Peyer's patch (tissue), 4 donors: ENCODE measurements at regions not wholly inside any gene's neighbourhood (a gene's known extent, or its start where the extent isn't known, plus 50 kb on each side); places are given as distances from the start of the nearest gene placed in this dataset.
"Not testable (repeated sequence)": the region's sequence is repeated elsewhere in the genome, so short reads cannot be mapped to it uniquely, and the experiment has no call there.

Source experiments
- DNase-seq, 3 donors: peaks; one replicate each; pipeline ENCODE4 v3.0.0-alpha.2; 2017 to 2019
- H3K27ac ChIP-seq, 4 donors: fragments of 200-600 bp; sonication (generic); one replicate each; pipeline ENCODE4 v1.5.1; 2016 to 2019
- H3K27me3 ChIP-seq, 2 donors: fragments of 200-600 bp; sonication (generic); one replicate each; pipeline ENCODE4 v1.5.1; 2019
- H3K36me3 ChIP-seq, 3 donors: fragments of 200-600 bp; sonication (generic); one replicate each; pipeline ENCODE4 v1.5.1; 2016 to 2019
- H3K4me1 ChIP-seq, 4 donors: fragments of 200-600 bp; sonication (generic); one replicate each; pipeline ENCODE4 v1.5.1; 2016 to 2019
- H3K4me3 ChIP-seq, 4 donors: fragments of 200-600 bp; sonication (generic); 1 replicate in 3 of 4; 2 replicates in 1 of 4; pipeline ENCODE4 v1.5.1; 2016 to 2019; ENCODE audit warnings: mild to moderate bottlenecking in 1 of 4
- H3K9me3 ChIP-seq, 4 donors: fragments of 200-600 bp; sonication (generic); one replicate each; pipeline ENCODE4 v1.5.1; 2016 to 2019; ENCODE audit warnings: mild to moderate bottlenecking in 1 of 4
- POLR2A ChIP-seq, 2 donors: fragments of 450-650 bp; IDR thresholded peaks; one replicate each; pipeline ENCODE4 v1.5.1; 2017; ENCODE audit warnings: antibody characterized with exemption in 2 of 2, mild to moderate bottlenecking in 2 of 2, moderate library complexity in 2 of 2
- TF ChIP-seq, protein P1 (sequence below), 6 experiments: fragments of 450-650 bp in 4 of 6; fragments of 200-600 bp in 2 of 6; sonication (generic) in 1 of 6; IDR thresholded peaks; one replicate each; pipeline ENCODE4 v1.5.1; 2017 to 2019; ENCODE audit warnings: antibody characterized with exemption in 6 of 6, mild to moderate bottlenecking in 3 of 6, moderate library complexity in 1 of 6

DNA sequence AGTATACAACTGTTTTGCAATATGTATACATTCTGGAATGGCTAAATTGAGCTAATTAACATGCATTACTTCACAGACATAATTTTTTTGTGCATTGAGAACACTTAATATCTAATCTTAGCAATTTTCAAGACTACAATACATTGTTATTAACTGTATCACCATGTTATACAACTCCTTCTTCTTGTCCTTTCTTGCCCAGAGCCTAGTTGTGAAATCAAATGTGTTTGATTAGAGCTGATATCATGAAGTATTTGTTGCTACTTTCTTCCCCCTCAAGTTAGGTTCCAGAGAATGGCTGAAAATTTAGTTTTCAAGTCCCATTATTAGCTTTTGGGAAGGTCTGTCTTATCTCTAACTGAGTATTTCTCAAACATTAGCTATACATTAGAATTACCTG is 607.8 kb downstream of the PSAT1 start:
- Histone ChIP-seq H3K9me3 (no peaks in the 10 kb centered on the region), H3K27me3 (no peaks in the 10 kb centered on the region), H3K27ac (no peak overlapping the region), H3K4me1 (no peaks in the 10 kb centered on the region), H3K4me3 (no peak overlapping the region), H3K36me3 (no peaks in the 10 kb centered on the region)
- TF ChIP-seq, protein P1, sequence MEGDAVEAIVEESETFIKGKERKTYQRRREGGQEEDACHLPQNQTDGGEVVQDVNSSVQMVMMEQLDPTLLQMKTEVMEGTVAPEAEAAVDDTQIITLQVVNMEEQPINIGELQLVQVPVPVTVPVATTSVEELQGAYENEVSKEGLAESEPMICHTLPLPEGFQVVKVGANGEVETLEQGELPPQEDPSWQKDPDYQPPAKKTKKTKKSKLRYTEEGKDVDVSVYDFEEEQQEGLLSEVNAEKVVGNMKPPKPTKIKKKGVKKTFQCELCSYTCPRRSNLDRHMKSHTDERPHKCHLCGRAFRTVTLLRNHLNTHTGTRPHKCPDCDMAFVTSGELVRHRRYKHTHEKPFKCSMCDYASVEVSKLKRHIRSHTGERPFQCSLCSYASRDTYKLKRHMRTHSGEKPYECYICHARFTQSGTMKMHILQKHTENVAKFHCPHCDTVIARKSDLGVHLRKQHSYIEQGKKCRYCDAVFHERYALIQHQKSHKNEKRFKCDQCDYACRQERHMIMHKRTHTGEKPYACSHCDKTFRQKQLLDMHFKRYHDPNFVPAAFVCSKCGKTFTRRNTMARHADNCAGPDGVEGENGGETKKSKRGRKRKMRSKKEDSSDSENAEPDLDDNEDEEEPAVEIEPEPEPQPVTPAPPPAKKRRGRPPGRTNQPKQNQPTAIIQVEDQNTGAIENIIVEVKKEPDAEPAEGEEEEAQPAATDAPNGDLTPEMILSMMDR (IDR thresholded peaks at IDR 0.05), result no peak
- TF ChIP-seq POLR2A (IDR thresholded peaks at IDR 0.05), result no peak
- no peak for DNase-seq

DNA sequence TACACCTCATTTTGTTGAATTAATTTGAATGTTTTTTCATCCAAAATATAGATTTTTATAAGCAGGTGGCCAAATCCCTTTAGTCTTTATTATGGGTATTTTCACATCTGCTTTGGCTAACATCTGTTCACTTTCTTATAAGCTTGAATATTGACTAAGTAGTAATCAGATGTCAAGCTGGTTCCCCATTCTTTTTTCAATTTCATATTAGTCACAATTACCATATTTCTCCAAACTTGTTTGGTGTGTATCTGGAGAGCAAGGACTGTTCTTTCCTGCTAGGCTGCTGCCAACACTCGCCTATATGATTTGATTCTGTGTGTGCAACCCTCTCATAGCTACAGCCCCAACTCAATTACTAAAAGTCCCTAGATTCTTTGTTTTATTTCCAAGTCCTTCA is 608.5 kb downstream of the PSAT1 start:
- Histone ChIP-seq H3K27ac (no peak overlapping the region), H3K27me3 (no peaks in the 10 kb centered on the region), H3K9me3 (no peaks in the 10 kb centered on the region), H3K36me3 (no peaks in the 10 kb centered on the region), H3K4me3 (no peak overlapping the region), H3K4me1 (no peaks in the 10 kb centered on the region)
- no peak for TF ChIP-seq POLR2A (IDR thresholded peaks at IDR 0.05)
- TF ChIP-seq, protein P1 (IDR thresholded peaks at IDR 0.05), result no peak
- no peak for DNase-seq

DNA sequence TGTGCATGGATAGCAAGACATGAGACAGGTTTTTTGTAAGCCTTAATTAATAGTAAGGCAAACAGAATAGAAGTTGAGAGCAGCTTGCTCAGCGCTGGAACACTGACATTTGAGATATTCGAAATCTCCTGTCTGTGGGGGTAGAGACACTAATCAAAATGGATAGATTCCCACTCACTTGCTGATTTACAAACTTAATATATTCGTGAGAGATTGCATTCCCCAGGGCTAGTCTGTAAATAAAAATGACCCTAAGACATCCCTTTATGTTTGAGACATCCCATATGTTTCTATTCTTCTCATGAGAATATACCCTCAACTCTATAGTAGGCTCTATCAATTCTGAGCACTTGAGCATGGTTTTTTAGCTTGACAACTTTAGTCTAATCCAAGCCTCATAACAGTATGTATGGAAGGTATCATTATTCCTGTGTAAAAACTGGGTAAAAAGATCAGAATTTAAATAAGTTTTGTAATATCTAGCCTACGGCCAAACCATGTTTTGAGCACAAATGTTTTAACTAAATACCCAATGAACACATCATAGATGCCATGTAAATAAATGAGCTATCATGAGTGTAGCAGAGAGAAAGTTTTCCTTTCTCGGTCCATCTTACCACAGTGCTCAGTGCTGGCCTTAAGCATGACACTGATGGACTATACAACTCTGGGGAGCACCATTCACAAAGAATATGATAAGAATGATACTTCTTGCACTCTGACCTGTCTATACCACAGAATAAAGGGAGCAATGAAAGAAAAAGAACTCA is 609.2 kb downstream of the PSAT1 start:
- TF ChIP-seq, protein P1 (IDR thresholded peaks at IDR 0.05), result no peak
- TF ChIP-seq POLR2A (IDR thresholded peaks at IDR 0.05), result no peak
- H3K4me3 ChIP-seq, result no peak overlapping the region
- DNase-seq, result no peak

DNA sequence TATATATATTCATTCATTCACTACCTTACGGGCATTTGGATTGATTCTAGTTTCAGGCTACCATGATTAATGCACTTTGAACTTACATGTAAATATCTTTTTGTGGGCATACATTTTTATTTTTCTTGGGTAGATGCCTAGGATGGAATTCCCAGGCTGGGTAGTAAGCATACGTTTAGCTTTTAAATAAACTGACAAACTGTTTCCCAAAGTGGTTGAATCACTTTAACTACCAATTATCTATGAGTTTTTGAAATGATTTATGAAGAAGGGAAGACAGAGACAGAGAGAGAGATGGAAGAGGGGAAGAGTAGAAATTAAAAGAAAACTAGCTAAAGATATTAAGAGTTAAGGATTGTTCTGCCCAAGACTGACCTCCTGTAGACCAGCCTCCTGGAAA is 612.6 kb downstream of the PSAT1 start:
- Histone ChIP-seq H3K27me3 (no peaks in the 10 kb centered on the region), H3K9me3 (no peaks in the 10 kb centered on the region), H3K27ac (no peak overlapping the region), H3K4me3 (no peak overlapping the region), H3K4me1 (no peaks in the 10 kb centered on the region), H3K36me3 (no peaks in the 10 kb centered on the region)
- TF ChIP-seq, protein P1 (IDR thresholded peaks at IDR 0.05), result no peak
- no peak for TF ChIP-seq POLR2A (IDR thresholded peaks at IDR 0.05)
- no peak for DNase-seq

More for the DNA sequence above, 609.2 kb downstream of the PSAT1 start:
- Histone ChIP-seq H3K36me3 (no peaks in the 10 kb centered on the region), H3K27me3 (no peaks in the 10 kb centered on the region), H3K27ac (no peak overlapping the region), H3K4me1 (no peaks in the 10 kb centered on the region), H3K9me3 (no peaks in the 10 kb centered on the region)

DNA sequence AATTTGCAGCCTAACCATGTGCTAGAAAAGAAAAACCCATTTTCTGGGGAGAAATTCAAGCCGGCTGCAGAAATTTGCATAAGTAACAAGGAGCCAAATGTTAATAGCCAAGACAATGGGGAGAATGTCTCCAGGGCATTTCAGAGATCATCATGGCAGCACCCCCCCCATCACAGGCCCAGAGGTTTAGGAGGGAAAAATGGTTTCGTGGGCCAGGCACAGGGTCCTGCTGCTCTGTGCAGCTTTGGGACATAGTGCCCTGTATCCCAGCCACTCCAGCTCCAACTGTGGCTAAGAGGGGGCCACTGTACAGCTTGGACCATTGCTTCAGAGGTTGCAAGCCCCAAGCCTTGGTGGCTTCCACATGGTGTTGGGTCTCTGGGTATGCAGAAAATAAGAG is 620.0 kb downstream of the PSAT1 start:
- not testable (repeated sequence) for H3K27ac ChIP-seq, H3K27me3 ChIP-seq, H3K9me3 ChIP-seq, H3K4me3 ChIP-seq, H3K4me1 ChIP-seq, DNase-seq, H3K36me3 ChIP-seq

DNA sequence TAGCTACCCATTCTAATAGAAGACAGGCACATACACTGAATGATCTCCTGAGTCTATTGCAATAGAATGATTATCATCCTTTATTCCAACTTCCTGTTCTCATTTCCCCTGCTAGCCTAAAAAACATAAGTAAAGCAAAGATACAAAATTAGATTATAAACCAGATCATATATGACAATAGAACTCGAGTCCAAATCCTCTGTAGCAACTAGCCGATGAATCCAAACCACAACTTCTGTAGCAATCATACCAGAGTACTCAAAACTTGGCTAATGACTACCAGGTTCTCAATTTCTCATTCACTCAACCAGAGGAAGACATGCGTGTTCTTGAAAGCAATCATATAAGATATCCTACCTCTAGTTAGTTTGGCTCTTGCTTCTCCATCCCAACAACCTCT is 622.1 kb downstream of the PSAT1 start:
- no peak for TF ChIP-seq POLR2A (IDR thresholded peaks at IDR 0.05)
- TF ChIP-seq, protein P1 (IDR thresholded peaks at IDR 0.05), result no peak
- H3K27me3 ChIP-seq, result no peaks in the 10 kb centered on the region
- H3K27ac ChIP-seq, result no peak overlapping the region
- no peaks in the 10 kb centered on the region for H3K4me1 ChIP-seq
- no peak for DNase-seq
- no peaks in the 10 kb centered on the region for H3K9me3 ChIP-seq
- no peak overlapping the region for H3K4me3 ChIP-seq
- no peaks in the 10 kb centered on the region for H3K36me3 ChIP-seq
